Inflammatory macrophage treated with lipopolysaccharide for 4 hours (primary cell): ENCODE measurements at regions not wholly inside any gene's neighbourhood (a gene's known extent, or its start where the extent isn't known, plus 50 kb on each side); places are given as distances from the start of the nearest gene placed in this dataset.
"Not testable (repeated sequence)": the region's sequence is repeated elsewhere in the genome, so short reads cannot be mapped to it uniquely, and the experiment has no call there.

Source experiments
- DNase-seq: peaks from one replicate; pipeline ENCODE4 v3.0.0-alpha.2; 2020

- not testable (repeated sequence) for DNase-seq
These were observed 66.3 kb downstream of the FAM72B start for GRCh38 chr1:121117622-121118479.
